ENCODE measurements at regions not wholly inside any gene's neighbourhood (a gene's known extent, or its start where the extent isn't known, plus 50 kb on each side); places are given as distances from the start of the nearest gene placed in this dataset.
"Not testable (repeated sequence)": the region's sequence is repeated elsewhere in the genome, so short reads cannot be mapped to it uniquely, and the experiment has no call there.

DNA sequence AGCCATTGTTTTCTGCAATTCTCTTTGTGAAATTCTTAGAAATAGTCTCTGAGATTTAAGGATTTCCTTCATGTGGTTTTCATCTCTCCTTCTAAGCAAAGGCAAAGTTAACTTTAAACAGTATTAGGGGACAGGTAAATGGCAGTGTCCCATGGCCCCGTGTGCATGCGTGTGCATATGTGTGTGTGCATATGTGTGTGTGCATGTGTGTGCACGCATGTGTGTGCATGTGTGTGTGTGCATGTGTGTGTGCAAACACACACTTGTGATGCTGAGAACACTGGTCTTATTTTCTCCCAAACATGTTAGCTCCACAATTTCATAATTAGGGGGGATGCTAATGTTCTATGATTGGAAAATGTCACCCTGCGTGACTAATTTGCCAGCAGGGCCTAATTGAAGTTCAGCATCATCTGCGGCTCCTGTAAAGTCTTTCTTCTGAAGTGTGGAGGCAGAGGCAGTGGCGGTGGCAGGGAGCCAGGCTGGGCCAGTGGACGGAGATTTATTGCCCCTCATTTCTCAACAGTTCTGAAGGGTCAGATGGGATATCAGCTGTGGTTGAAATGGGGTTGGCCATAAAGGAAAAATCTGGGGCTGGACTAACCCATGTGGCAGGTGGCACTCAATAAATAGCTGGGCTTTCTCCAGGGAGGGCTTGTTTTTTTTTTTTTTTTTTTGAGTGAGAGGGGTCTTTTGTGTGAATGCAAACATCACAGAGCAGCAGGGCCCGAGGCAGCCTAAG lies 289.3 kb upstream of the PODXL start:
- DNase-seq: no peak

DNA sequence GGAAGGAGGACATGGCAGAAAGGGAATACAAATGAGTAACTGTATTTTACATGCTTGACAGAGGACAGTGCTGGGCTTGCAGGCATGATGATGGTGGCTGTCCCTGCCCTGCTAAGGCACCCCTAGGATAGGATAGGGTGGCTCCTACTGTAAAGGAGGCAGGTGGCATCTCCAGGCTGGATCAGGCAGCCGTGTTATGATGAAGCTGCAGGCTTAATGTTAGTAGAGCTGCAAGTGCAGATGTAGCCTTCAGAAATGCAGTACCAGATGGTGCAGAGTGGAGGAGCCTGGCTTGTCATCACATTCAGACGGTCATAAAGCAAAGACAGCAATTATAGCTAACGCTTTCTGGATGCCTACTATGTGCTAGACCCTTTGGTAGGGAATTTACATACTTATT lies 287.9 kb upstream of the PODXL start:
- DNase-seq: no peak

DNA sequence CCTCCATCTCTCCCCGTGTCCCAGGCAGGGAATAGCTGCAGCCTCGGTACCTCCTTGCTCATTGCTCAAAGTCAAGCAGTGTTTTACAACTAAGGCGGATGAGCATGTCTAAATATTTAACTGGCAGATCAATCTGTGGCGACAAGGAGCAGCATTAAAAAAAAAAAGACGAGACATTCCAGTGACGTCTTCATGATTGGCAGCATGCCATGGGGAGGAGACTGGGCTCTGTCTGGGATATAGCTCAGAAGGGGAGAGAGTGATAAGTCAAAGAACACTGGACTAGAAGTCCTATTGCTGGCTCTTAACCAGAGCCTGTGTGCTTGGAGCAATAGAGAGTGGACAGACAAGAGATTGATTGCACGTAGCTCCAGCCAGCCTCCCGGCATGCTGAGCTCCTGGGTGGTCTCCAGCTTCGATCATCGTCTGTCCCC lies 287.5 kb upstream of the PODXL start:
- DNase-seq: no peak

DNA sequence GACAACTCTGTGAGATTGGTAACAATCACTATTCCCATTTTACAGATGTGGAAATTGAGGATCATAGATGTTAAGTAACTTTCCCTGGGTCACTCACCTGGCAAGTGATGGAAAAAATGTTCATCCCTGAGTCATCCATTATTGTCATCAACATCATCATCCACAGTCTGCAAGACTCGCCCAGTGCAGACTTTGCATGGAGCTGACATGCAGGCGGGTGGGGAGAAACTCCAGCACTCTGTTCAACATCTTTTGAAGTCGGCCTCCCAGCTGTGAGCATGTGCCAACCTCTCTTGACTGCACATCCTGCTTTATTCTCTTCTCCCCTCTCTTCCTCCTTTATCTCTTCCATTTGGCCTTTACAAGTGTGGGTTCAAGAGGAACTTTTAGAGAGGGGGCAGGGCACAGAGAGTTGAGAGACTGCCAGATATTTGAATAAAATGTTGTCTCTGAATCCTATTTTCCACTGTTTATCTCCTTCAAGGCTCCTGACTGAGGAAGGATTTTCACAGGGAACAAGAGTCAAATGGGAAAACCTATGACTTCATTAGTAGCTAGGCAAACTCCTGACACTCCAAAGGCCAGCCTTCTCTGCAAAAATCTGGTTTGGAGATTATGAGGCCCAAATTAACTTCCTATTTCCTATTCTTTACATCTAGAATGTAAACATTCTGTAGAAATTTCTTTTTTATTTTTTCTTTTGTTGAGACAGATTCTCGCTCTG lies 283.7 kb upstream of the PODXL start:
- DNase-seq: no peak

DNA sequence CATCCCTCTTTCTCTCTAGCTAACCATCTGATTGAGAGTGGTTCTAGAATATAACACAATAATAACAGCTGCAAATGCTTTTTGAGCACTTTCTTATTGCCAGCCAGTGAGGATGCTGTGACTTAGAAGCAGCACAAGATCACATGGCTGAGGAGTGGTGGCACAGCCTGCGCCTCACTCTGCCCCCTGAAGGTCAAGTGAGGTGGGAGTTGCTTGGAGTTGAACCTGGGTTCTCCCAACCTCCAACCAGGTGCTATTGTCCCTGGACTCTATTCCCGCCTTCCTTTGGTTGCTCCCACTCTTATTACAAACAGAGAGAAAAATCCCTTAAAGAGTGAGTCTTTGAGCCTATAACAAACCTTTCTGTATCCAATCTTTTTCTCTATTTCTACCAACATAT lies 280.3 kb upstream of the PODXL start:
- DNase-seq: no peak

DNA sequence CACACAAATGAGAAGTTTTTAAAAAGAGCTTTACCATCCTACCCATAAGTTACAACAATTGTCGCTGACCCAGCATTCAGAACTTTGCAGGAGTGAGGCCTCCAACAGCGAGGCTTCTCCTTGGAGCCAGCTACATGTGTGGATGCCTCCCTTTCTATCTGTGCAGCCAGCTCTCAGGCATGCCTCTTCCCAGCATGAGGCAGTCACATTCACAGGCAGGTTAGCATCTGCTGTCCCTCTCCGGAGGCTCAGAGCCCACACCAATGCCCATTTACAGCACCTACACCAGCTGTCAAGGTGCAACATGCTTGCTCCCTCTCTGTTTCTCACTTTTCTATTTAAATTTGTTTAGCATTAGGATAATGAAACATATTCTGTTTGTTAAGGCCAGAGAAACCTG lies 278.7 kb upstream of the PODXL start:
- DNase-seq: no peak

DNA sequence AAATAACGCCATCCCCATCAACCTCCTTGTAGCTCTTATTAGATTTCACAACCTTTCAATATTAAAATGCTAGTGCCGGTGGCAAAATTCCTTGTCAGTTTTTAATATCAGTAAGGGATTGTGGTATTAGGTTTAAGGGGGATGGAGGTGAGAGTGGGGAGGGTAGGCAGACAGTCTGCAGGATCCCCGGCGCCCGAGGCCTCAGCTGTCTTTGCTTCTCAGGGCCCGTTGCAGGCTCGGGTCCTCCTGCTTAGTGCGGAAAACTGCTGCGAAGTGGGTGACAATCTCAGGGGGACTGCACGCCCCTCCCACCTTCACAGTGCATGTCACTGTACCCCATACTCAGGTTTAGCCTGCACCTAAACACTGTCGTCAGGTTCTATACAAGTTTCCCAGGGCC lies 274.3 kb upstream of the PODXL start:
- no peak for DNase-seq

DNA sequence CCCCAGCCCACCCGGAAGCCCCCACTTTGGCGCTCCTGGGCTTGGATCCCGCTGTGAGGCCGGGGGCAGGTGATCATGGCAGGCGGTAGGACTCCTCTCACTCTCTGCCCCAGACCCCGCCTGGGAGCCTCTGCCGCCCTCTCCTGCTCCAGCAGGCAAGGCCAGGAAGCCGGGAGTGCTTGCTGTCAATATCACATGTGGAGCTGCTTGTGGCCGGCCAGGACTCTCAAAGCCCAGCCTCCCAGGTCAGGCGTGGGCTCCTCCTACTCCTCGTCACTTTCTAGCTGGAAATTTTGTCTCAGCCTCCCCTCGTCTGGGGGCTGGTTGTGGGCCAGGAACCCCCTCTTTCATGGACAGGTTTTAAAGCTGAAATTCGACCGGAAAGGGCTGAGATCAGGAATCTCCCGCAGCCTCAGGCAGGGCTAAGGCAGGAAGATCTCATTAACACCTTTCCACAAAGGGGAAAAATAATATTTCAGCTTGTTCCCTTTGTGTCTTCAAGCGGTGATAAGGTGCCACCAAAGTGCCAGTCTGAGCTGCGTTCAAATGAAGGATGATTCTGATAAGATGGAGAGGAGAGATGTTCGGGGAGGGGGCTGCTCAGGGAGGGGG lies 273.6 kb upstream of the PODXL start:
- no peak for DNase-seq

DNA sequence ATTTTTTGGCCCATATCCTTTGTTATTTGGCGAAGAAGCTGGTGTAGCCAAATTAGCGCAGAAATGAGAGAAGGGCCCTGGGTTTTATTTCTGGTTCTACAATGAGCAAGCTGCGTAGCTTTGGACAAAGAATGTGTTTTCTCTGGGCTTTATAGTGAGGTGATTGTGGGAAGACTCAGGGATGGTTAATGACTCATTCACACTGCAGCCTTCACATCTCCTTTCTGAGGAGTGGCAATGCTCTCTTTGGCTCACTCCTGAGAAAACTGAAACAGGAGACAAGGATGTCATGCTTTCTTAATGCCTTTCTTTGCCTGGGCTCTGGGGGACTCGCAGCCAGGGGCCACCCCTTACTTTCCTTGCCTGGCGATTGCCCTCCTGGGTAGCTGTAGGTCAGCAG lies 271.0 kb upstream of the PODXL start:
- DNase-seq: no peak

DNA sequence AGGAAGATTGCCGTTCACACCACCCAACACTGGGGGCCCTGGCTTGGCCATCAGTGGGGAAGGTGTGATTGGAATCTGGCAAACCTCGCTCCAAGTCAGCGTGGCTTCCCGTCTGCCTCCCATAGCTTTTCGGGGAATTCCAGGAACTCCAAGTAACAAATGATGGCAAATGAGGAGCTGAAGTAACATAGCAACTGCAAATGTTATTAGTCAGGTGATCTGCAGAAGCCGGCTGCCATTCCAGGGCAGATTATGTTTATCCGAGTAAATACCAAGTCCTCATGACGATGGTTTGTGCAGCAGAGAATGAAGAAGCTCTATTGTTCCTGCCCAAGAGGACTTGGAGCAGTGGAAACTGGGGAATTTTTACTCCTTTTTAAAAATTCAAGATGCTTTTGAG lies 270.5 kb upstream of the PODXL start:
- DNase-seq: no peak

DNA sequence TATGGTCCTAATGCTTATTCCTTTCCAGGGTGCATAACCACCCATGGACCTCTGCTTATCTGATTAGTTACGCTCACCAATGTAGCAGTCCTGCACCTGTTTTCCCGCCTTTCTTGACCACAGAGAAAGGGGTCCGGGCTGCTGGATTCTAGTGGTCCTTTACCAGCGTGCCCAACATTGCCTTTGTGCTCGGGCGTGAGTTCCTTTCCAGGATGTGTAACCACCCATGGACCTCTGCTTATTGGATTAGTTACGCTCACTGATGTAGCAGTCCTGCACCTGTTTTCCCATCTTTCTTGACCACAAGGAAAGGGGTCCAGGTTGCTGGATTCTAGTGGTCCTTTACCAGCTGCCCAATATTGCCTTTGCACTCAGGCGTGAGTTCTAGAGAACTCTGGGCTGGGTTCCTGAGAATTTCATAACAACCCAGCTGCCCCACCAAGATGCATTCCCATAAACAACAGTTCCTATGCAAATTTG lies 267.6 kb upstream of the PODXL start:
- not testable (repeated sequence) for DNase-seq

DNA sequence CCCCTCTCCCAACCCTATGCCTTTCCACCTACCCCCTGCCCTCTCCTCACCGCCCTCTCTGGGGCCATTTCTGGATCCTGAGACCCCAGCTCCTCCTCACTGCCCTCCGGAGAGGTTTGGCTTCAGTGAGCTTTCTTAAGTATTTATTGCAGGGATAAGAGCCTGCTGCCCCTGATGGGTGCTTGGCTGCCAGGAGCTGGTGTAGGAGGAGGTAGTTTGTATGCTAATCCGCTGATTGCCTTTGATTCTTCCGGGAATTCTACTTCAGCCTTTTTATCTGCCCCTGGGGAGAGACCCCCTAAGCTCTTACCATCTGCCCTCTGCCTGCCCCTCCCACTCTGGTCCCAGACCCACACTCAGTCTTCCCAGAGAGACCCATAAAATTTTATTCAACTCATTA lies 263.5 kb upstream of the PODXL start:
- no peak for DNase-seq

DNA sequence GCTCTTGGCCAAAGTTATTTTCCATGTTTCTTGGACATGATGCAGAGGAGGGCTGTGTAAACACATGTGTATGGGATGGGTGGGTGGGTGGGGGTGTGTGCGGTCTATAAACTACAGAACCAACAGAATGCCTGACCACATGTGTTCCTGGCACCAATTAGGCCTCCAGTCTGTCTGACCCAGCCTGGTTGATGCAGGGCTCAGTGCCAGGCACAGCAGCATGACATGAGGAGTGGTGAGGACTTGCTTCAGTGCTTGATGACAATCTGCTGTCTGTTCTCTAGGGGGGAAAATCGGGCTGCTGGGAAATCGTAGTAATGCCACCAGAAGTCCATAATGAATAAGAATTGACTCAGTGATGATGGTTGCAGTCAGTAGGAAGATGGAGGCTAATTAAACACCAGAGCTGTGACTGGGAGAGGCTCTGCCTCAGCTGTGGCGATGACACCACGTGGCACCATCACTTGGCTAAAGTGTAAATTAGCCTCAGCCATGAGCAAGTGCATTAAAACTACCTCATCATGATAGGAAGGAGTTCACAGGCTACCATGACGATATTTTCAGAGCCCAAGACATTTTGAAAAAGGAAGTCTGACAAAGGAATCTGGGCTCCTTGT lies 260.1 kb upstream of the PODXL start:
- no peak for DNase-seq

DNA sequence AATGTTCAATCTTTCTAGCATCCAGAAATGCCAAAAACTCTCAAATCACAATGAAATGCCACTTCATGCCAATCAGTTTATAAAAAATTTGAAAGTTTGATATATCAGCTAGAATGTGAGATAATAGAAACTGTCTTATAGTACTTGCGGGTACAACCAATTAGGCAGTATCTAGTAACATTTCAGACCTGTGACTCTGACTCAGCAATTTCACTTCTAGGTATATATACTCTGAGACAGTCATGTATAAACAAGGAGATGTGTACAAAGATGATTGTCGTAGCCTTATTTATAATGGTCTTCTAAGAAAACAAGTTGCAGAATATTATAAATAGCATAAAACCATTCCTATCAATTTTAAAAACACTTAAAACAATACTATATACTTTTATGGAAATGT lies 252.3 kb upstream of the PODXL start:
- no peak for DNase-seq

DNA sequence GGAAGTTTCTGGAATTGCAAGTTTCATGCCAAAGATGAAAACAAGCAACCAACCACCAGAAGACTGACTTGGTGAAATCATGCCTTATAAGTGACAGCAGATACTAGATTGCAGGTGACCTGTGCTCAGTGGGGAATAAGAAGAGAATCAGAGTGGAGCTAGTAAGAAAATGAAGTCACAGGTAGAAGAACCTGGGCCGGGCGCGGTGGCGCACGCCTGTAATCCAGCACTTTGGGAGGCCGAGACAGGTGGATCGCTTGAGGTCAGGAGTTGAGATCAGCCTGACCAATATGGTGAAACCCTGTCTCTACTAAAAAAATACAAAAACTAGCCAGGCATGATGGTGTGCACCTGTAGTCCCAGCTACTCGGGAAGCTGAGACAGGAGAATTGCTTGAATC lies 251.7 kb upstream of the PODXL start:
- not testable (repeated sequence) for DNase-seq

DNA sequence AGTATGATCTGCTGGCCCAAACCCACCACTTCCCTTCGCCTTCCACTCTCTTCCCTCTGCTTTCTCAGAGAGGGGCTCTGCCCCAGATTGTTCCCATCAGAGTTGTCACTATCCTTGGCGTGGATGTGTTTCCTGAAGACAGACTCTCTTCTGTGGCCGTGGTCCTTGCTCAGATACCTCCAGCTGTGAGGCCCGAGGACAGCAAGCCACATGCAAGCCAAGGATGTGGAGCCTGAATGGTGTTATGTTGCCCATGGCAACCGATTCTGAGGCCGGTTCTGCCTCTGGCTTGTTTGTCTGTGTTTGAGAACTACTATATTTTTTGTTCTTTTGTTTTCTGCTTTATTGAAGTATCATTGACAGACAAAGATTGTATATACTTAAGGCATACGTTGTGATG lies 247.4 kb upstream of the PODXL start:
- DNase-seq: no peak

DNA sequence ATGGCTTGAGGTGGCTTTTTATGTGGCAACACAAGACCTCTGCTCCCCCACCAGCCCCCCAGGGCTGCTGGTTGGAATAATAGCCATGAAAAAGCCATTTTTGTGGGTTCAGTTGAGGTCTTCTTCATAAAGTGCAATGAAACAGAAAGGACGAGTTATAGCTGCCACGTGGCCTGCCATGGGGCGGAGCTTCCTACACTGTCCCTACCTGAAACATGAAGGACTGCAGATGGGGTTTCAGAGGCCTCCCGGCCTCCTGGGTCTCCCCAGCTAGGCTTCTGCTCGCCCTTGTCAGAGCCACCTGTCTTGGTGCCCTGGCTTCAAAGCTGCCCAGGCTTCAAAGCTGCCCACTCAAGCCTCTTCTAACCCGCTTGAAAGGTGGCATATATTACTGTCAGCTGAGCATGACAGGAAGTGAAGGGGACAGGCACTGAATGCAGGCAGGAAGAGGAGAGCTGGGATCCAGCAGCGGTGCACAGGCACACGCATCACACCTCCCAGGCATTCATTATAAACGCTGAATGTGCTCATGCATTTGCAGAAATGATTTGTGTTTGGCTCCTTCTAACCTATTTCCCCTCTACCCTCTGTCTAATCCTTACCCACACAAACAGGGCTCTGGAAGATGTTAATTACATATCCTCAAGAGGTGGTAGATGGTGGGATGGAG lies 245.9 kb upstream of the PODXL start:
- no peak for DNase-seq

DNA sequence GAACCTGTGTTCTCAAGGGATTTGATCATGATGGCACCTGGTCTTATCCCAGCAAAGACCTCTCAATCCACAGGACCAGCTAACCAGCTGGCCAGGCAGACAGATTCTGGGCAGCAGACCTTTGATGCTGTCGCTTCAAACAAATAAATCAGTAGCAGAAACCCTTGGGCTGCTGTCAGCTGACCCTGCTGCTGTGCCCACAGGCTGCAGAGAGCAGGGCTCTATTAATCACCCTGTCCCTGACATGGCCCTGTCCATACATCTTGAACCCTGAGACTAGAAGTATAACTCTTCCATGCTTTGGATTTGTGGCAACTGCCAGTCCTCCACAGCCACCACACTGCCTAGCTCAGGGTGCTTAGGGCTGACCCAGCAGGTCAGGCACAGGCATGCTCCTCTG lies 244.1 kb upstream of the PODXL start:
- no peak for DNase-seq

DNA sequence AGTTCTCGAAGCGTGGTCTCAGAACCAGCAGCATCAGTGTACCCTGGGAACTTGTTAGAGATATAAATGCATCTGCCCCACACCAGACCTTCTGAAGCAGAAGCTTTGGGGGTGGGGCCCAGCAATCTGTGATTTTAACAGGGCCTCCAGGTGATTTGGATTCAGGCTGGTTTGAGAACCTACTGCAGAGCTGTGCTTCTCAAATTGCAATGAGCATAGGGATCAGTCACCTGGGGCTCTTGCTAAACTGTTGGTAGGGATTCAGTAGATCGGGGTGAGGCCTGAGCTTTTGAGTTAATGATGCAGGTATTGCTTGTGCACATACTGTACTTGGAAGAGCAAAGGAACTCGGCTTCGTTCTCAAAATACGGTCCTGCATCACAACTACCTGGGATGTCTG lies 243.6 kb upstream of the PODXL start:
- DNase-seq: no peak

DNA sequence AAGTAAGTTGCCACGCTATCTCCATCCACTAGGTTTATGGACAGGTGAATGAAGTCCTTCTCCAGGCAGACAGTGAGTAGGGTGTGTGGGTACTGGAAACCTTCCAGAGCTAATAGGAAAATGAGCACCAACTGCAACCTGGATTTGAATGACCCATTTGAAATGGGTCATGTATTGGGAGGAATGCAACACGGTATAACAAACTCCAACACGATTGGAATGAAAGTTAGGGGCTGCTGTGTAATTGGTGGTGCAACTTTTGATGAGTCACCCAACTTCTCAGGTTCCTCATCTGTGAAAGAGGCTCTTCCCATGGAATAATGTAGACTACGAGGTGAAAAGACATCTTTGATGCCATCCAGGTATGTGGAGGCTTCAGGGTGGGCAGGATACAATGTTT lies 241.4 kb upstream of the PODXL start:
- no peak for DNase-seq

DNA sequence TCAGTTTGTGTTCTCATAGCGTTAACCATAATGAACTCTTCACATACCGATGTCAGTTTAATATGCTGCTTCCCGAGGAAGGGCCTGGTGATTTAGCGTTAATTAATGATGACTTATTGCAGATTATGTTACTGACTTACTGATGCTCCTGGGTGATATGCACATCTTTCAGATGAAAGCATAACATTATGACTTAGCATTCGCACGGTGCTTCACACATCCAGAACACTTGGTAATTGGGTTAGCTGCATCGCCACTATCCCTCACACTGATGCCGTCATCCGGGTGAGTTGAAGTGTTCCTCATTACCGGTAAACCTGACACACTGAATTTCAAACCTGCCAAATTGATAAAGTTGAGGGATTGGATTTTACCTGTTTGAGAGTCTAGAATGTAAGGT lies 239.0 kb upstream of the PODXL start:
- no peak for DNase-seq

DNA sequence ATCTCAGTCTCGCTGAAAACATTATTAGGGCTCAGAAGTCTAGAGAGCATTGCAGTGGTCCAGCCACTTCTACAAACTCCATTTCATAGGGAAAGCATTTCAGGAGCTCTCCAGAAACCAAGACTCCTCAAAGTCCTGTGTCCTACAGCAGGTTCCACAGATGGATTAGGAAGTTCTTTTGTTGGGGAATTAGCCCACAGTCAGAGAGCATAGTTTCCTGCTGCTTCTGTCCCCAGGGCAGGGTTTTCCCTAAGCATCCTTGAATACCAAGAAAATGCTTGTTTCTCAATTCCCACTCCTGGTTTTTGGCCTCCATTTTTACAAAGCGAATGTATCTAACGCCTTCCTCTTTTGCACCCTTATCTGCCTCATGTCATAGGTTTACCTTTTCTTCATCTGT lies 235.9 kb upstream of the PODXL start:
- DNase-seq: no peak

DNA sequence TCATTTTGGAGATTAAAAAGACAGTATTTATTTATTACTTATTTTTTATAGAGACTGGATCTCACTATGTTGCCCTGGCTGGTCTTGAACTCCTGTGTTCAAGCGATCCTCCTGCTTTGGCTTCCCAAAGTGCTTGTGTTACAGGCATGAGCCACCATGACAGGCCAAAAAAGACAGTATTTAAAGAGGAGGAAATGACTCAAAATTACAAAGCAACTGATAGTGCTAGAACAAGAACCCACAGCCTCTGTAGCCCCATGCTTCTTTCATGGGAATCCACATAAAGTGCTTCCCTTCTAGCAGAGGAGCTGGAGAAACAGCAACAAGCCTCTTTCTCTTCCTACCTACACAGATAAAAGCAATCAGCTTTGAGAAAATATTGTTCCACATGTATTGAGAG lies 230.7 kb upstream of the PODXL start:
- DNase-seq: no peak

All from CD4-positive, alpha-beta T cell treated with Interleukin-1 beta for 1 hour (primary cell).